ENCODE measurements at regions not wholly inside any gene's neighbourhood (a gene's known extent, or its start where the extent isn't known, plus 50 kb on each side); places are given as distances from the start of the nearest gene placed in this dataset.

GRCh38 chrX:139213241-139213709 is 317.3 kb upstream of the F9 start:
- Histone ChIP-seq H3K4me3 (ENCODE audit: low read depth in 1 of 3, low read length in 3 of 3) (no peak overlapping the region), H3K27ac (ENCODE audit: low read depth in 1 of 2, low read length in 2 of 2) (no peak overlapping the region), H3K27me3 (ENCODE audit: control insufficient read depth in 4 of 4, insufficient read depth in 4 of 4, low read length in 3 of 4) (peaks cover 0 to 2% (median 0%) of the 10 kb centered on the region in 4 donors), H3K36me3 (ENCODE audit: control insufficient read depth in 4 of 4, insufficient read depth in 3 of 4, low read depth in 1 of 4, low read length in 3 of 4) (no peaks in the 10 kb centered on the region), H3K4me1 (ENCODE audit: control insufficient read depth in 4 of 4, insufficient read depth in 4 of 4, low read length in 3 of 4) (no peaks in the 10 kb centered on the region), H3K9me3 (ENCODE audit: control insufficient read depth in 4 of 4, low read length in 3 of 4) (no peaks in the 10 kb centered on the region), H3K9ac (ENCODE audit: low read depth in 1 of 2, low read length in 2 of 2) (no peak overlapping the region)
- 74% methylated on average over 3 of the region's 3 CpGs for WGBS
- TF ChIP-seq YY1 (IDR thresholded peaks at IDR 0.05), result no peak
- TF ChIP-seq ZBTB33 (IDR thresholded peaks at IDR 0.05), result no peak
- no peak for TF ChIP-seq RAD21 (IDR thresholded peaks at IDR 0.05)
- TF ChIP-seq TAF1 (conservative IDR thresholded peaks at IDR 0.05), result no peak
- no peak for TF ChIP-seq EGR1 (IDR thresholded peaks at IDR 0.05; ENCODE audit: low read depth in 2 of 2)
- TF ChIP-seq JUND (IDR thresholded peaks at IDR 0.05), result no peak
- no peak for TF ChIP-seq ATF3 (IDR thresholded peaks at IDR 0.05)
- TF ChIP-seq GABPA (IDR thresholded peaks at IDR 0.05 in 1 of 2, conservative IDR thresholded peaks at IDR 0.05 in 1 of 2), result no peak
- TF ChIP-seq FOXA2 (IDR thresholded peaks at IDR 0.05), result no peak
- no peak for TF ChIP-seq HNF4A (conservative IDR thresholded peaks at IDR 0.05)
- no peak for TF ChIP-seq SP1 (IDR thresholded peaks at IDR 0.05)
- no peak for TF ChIP-seq RXRA (IDR thresholded peaks at IDR 0.05)
- TF ChIP-seq NR2F2 (IDR thresholded peaks at IDR 0.05), result no peak
- no peak for TF ChIP-seq HNF4G (IDR thresholded peaks at IDR 0.05)
- TF ChIP-seq MAX (IDR thresholded peaks at IDR 0.05), result no peak
- TF ChIP-seq CTCF (IDR thresholded peaks at IDR 0.05; ENCODE audit: low read depth, low read length, missing input control), result no peak
- TF ChIP-seq REST (IDR thresholded peaks at IDR 0.05), result no peak
- TF ChIP-seq FOXA1 (IDR thresholded peaks at IDR 0.05), result no peak
- DNase-seq (ENCODE audit: low spot score), result no peak
